HCT116 (cell line): ENCODE measurements at regions not wholly inside any gene's neighbourhood (a gene's known extent, or its start where the extent isn't known, plus 50 kb on each side); places are given as distances from the start of the nearest gene placed in this dataset.

Source experiments
- ATAC-seq: fragments of 200-7000 bp; cut with Tn5 transposase; 2 replicates; pipeline ENCODE4 v1.9.1; 2020; ENCODE audit warnings: mild to moderate bottlenecking, moderate library complexity
- BruUV-seq: library from RNA; stranded (reverse); fragments of 400-500 nt; replicated peaks from 2 replicates; lab custom pipeline; 2021; lab: Mats Ljungman, UMichigan
- CTCF ChIA-PET: fragments of 300-600 bp; sonication (Branson Sonifier 250); formaldehyde crosslinking; loops from one replicate; lab custom pipeline; 2021; ENCODE audit warnings: antibody characterized with exemption; lab: Charles Lee
- POLR2A ChIA-PET: fragments of 300-600, 350-600 bp; sonication (Branson Sonifier 250); formaldehyde crosslinking; loops from one replicate; lab custom pipeline; 2021; ENCODE audit warnings: antibody characterized with exemption; lab: Charles Lee
- RAD21 ChIA-PET, 2 experiments: fragments of 300-600 bp; sonication (Branson Sonifier 250); formaldehyde crosslinking; loops; one replicate each; lab custom pipeline; 2023; ENCODE audit warnings: low total read pairs in 2 of 2; ENCODE audit not compliant: uncharacterized antibody in 2 of 2, unreplicated experiment in 2 of 2, low non-redundant PET in 1 of 2; lab: Charles Lee
- DNase-seq: peaks from one replicate; pipeline ENCODE4 v3.0.0-alpha.2; 2010; ENCODE audit warnings: low read depth, low spot score
- H2AFZ ChIP-seq: fragments of 200-600 bp; shearing (Covaris generic), sonication (generic); 2 replicates; pipeline ENCODE4 v1.6.1; 2017; ENCODE audit warnings: low read depth, mixed run types, mixed read lengths, antibody characterized with exemption, low read length; ENCODE audit not compliant: poor library complexity, severe bottlenecking
- H3K27ac ChIP-seq: 2 replicates; pipeline ENCODE4 v1.5.1; 2012; ENCODE audit warnings: low read depth, low read length
- H3K27me3 ChIP-seq: fragments of 200-600 bp; sonication (generic); 2 replicates; pipeline ENCODE4 v1.6.1; 2016; ENCODE audit warnings: mixed run types, low read length, mixed read lengths; ENCODE audit not compliant: insufficient read depth
- H3K36me3 ChIP-seq, 2 experiments: fragments of 200-500 bp in 1 of 2; fragments of 200-600 bp in 1 of 2; sonication (Bioruptor generic) in 1 of 2; sonication (generic) in 1 of 2; 2 replicates each; pipeline versions ENCODE4 v1.5.1 to v1.6.1; 2014 to 2016; ENCODE audit warnings: low read length in 2 of 2, inconsistent platforms in 1 of 2, mixed read lengths in 1 of 2, mixed run types in 1 of 2; ENCODE audit not compliant: insufficient read depth in 2 of 2, control insufficient read depth in 1 of 2
- H3K4me1 ChIP-seq, 2 experiments: fragments of 200-600 bp in 1 of 2; sonication (generic) in 1 of 2; 2 replicates each; pipeline versions ENCODE4 v1.5.1 to v1.6.1; 2012 to 2017; ENCODE audit warnings: low read length in 2 of 2, inconsistent platforms in 1 of 2, mild to moderate bottlenecking in 1 of 2, mixed read lengths in 1 of 2, mixed run types in 1 of 2, moderate library complexity in 1 of 2; ENCODE audit not compliant: insufficient read depth in 2 of 2, control insufficient read depth in 1 of 2
- H3K4me2 ChIP-seq: fragments of 200-600 bp; sonication (generic); 2 replicates; pipeline ENCODE4 v1.6.1; 2017; ENCODE audit warnings: mixed run types, low read length, mixed read lengths
- H3K4me3 ChIP-seq, 2 experiments: fragments of 200-600 bp in 1 of 2; sonication (generic) in 1 of 2; replicated peaks in 1 of 2; 2 replicates each; pipeline ENCODE4 v1.5.1; 2011 to 2016; ENCODE audit warnings: low read length in 2 of 2, control low read depth in 1 of 2, low read depth in 1 of 2, mild to moderate bottlenecking in 1 of 2, mixed read lengths in 1 of 2, mixed run types in 1 of 2
- H3K79me2 ChIP-seq: fragments of 200-600 bp; sonication (generic); 2 replicates; pipeline ENCODE4 v1.6.1; 2017; ENCODE audit warnings: mild to moderate bottlenecking, mixed run types, low read length, moderate library complexity, mixed read lengths; ENCODE audit not compliant: insufficient read depth
- H3K9ac ChIP-seq: fragments of 200-600 bp; sonication (generic); 2 replicates; pipeline ENCODE4 v1.6.1; 2016; ENCODE audit warnings: low read length, mixed read lengths
- H3K9me2 ChIP-seq: fragments of 200-600 bp; sonication (generic), shearing (Covaris generic); 2 replicates; pipeline ENCODE4 v1.6.1; 2017; ENCODE audit warnings: mixed run types, mild to moderate bottlenecking, moderate library complexity; ENCODE audit not compliant: insufficient read depth
- H3K9me3 ChIP-seq, 2 experiments: fragments of 200-500 bp in 1 of 2; fragments of 200-600 bp in 1 of 2; sonication (Bioruptor generic) in 1 of 2; sonication (generic) in 1 of 2; 2 replicates each; pipeline ENCODE4 v1.6.1; 2014 to 2017; ENCODE audit warnings: low read length in 2 of 2, mixed read lengths in 2 of 2, inconsistent platforms in 1 of 2, low read depth in 1 of 2, mild to moderate bottlenecking in 1 of 2, mixed run types in 1 of 2, moderate library complexity in 1 of 2; ENCODE audit not compliant: control insufficient read depth in 1 of 2, insufficient read depth in 1 of 2
- H4K20me1 ChIP-seq: fragments of 200-600 bp; sonication (generic), shearing (Covaris generic); 2 replicates; pipeline ENCODE4 v1.6.1; 2017; ENCODE audit warnings: mixed run types, mild to moderate bottlenecking, moderate library complexity; ENCODE audit not compliant: insufficient read depth
- ATF3 ChIP-seq: IDR thresholded peaks from 2 replicates; pipeline ENCODE4 v1.6.1; 2012
- CBX3 ChIP-seq: IDR thresholded peaks from 2 replicates; pipeline ENCODE4 v1.6.1; 2012; ENCODE audit warnings: low read depth
- CEBPB ChIP-seq: IDR thresholded peaks from 2 replicates; pipeline ENCODE4 v1.6.1; 2012; ENCODE audit warnings: low read depth
- CTCF ChIP-seq, 3 experiments: fragments of 200-600 bp in 1 of 3; sonication (generic) in 1 of 3; IDR thresholded peaks in 2 of 3; conservative IDR thresholded peaks in 1 of 3; 2 replicates each; pipeline ENCODE4 v1.5.1; 2012 to 2017; ENCODE audit warnings: low read depth in 2 of 3, low read length in 2 of 3, antibody characterized with exemption in 1 of 3, borderline replicate concordance in 1 of 3, control low read depth in 1 of 3, mild to moderate bottlenecking in 1 of 3, mixed read lengths in 1 of 3, mixed run types in 1 of 3, moderate library complexity in 1 of 3; ENCODE audit not compliant: insufficient read depth in 1 of 3
- ELF1 ChIP-seq: IDR thresholded peaks from 2 replicates; pipeline ENCODE4 v1.6.1; 2012; ENCODE audit warnings: low read depth, borderline replicate concordance
- EZH2phosphoT487 ChIP-seq: fragments of 200-600 bp; IDR thresholded peaks from 2 replicates; pipeline ENCODE4 v1.6.1; 2018; ENCODE audit warnings: antibody characterized with exemption, borderline replicate concordance
- FOSL1 ChIP-seq: IDR thresholded peaks from 2 replicates; pipeline ENCODE4 v1.6.1; 2012; ENCODE audit warnings: low read depth
- MAX ChIP-seq: IDR thresholded peaks from 2 replicates; pipeline ENCODE4 v1.6.1; 2012
- POLR2A ChIP-seq: IDR thresholded peaks from 2 replicates; pipeline ENCODE4 v1.7.0; 2011; ENCODE audit warnings: borderline replicate concordance; ENCODE audit not compliant: insufficient read depth, insufficient read length; ENCODE audit errors: extremely low read depth
- POLR2AphosphoS5 ChIP-seq: IDR thresholded peaks from 2 replicates; pipeline ENCODE4 v1.6.1; 2011; ENCODE audit warnings: mild to moderate bottlenecking, low read depth, low read length, moderate library complexity
- RAD21 ChIP-seq: IDR thresholded peaks from 2 replicates; pipeline ENCODE4 v1.6.1; 2012; ENCODE audit warnings: low read depth, mild to moderate bottlenecking
- SIN3A ChIP-seq: IDR thresholded peaks from 2 replicates; pipeline ENCODE4 v1.6.1; 2012; ENCODE audit warnings: low read depth
- SP1 ChIP-seq: IDR thresholded peaks from 2 replicates; pipeline ENCODE4 v1.6.1; 2012; ENCODE audit warnings: low read depth
- TCF7L2 ChIP-seq: IDR thresholded peaks from 2 replicates; pipeline ENCODE4 v1.7.0; 2011; ENCODE audit warnings: borderline replicate concordance, inconsistent platforms; ENCODE audit not compliant: insufficient read depth, insufficient read length; ENCODE audit errors: extremely low read depth
- YY1 ChIP-seq: IDR thresholded peaks from 2 replicates; pipeline ENCODE4 v1.6.1; 2011; ENCODE audit warnings: low read length, low read depth, moderate library complexity, mild to moderate bottlenecking; ENCODE audit not compliant: insufficient replicate concordance; ENCODE audit errors: extremely low read depth
- ZBTB33 ChIP-seq: IDR thresholded peaks from 2 replicates; pipeline ENCODE4 v1.6.1; 2011; ENCODE audit warnings: mild to moderate bottlenecking, low read length, moderate library complexity; ENCODE audit not compliant: insufficient replicate concordance; ENCODE audit errors: extremely low read depth
- ZFX ChIP-seq: fragments of 450-650 bp; IDR thresholded peaks from 2 replicates; pipeline ENCODE4 v1.6.1; 2017
- ZNF274 ChIP-seq: fragments of 200-500 bp; sonication (Bioruptor generic); IDR thresholded peaks from 2 replicates; pipeline ENCODE4 v1.6.1; 2014; ENCODE audit warnings: mild to moderate bottlenecking, low read depth, low read length, inconsistent platforms
- intact Hi-C: fragments of 100-400 bp; cut with micrococcal nuclease; formaldehyde crosslinking; loops from 2 replicates; pipeline ENCODE4 v1.10.0; 2022

- H3K27ac ChIP-seq = no peak overlapping the region
- H3K36me3 ChIP-seq = no peaks in the 10 kb centered on the region
- no peak for DNase-seq
- H3K4me3 ChIP-seq = no peak overlapping the region
- intact Hi-C loops = no loop called here
- no peaks in the 10 kb centered on the region for H4K20me1 ChIP-seq
- H2AFZ ChIP-seq = no peak overlapping the region
- H3K4me2 ChIP-seq = no peak overlapping the region
- ChIA-PET CTCF (no interaction called here), RAD21 (no interaction called here), POLR2A (no interaction called here)
- H3K79me2 ChIP-seq = no peaks in the 10 kb centered on the region
- no TSS peak for BruUV-seq
- TF ChIP-seq FOSL1 (no peak), RAD21 (no peak), ZBTB33 (no peak), TCF7L2 (no peak), SIN3A (no peak), SP1 (no peak), ZNF274 (no peak), ZFX (no peak), POLR2A (no peak), EZH2phosphoT487 (no peak), MAX (no peak), CEBPB (no peak), CTCF (IDR thresholded peaks at IDR 0.05 in 2 of 3, conservative IDR thresholded peaks at IDR 0.05 in 1 of 3; ENCODE audit: borderline replicate concordance in 1 of 3, insufficient read depth in 1 of 3, low read depth in 2 of 3, low read length in 2 of 3) (no peak), YY1 (no peak), ATF3 (no peak), POLR2AphosphoS5 (no peak), CBX3 (no peak), ELF1 (no peak)
- no peaks in the 10 kb centered on the region for H3K9me3 ChIP-seq
- no peaks in the 10 kb centered on the region for H3K9me2 ChIP-seq
- ATAC-seq = no peak
- no peaks in the 10 kb centered on the region for H3K27me3 ChIP-seq
- H3K9ac ChIP-seq = no peak overlapping the region
- no peaks in the 10 kb centered on the region for H3K4me1 ChIP-seq
Observed at GRCh38 chr5:158573829-158574228, 525.9 kb downstream of the EBF1 start.
